Dermis microvascular lymphatic vessel endothelial cell (primary cell): ENCODE measurements at regions not wholly inside any gene's neighbourhood (a gene's known extent, or its start where the extent isn't known, plus 50 kb on each side); places are given as distances from the start of the nearest gene placed in this dataset.

Experiments used
- DNase-seq, 2 donors: peaks; one replicate each; pipeline versions ENCODE4 v3.0.0 to v3.0.0-alpha.2; 2010; ENCODE audit warnings: low read depth in 2 of 2

GRCh38 chr15:66901336-66902100 is 163.9 kb upstream of the SMAD3 start:
- peak in 1 of 2 donors; percentile 29 for DNase-seq

- no peak for DNase-seq
Measured at GRCh38 chr15:66905185-66905584, 160.2 kb upstream of the SMAD3 start.

- no peak for DNase-seq
Measured at GRCh38 chr15:66905954-66906353, 159.4 kb upstream of the SMAD3 start.

GRCh38 chr15:66906668-66907614 is 158.5 kb upstream of the SMAD3 start:
- no peak for DNase-seq

GRCh38 chr15:66907826-66908743 is 157.3 kb upstream of the SMAD3 start:
- DNase-seq: no peak

- DNase-seq: no peak
Measured at GRCh38 chr15:66908744-66909095, 156.7 kb upstream of the SMAD3 start.

GRCh38 chr15:66909381-66909890 is 156.0 kb upstream of the SMAD3 start:
- no peak for DNase-seq

- DNase-seq: no peak
Measured at GRCh38 chr15:66911131-66911700, 154.2 kb upstream of the SMAD3 start.

- no peak for DNase-seq
Measured at GRCh38 chr15:66912001-66912400, 153.4 kb upstream of the SMAD3 start.

GRCh38 chr15:66912441-66912840 is 153.0 kb upstream of the SMAD3 start:
- DNase-seq: no peak

- no peak for DNase-seq
Measured at GRCh38 chr15:66917904-66918448, 147.4 kb upstream of the SMAD3 start.

- DNase-seq: peak in 1 of 2 donors; percentile 37
Measured at GRCh38 chr15:66919421-66919820, 146.0 kb upstream of the SMAD3 start.

- DNase-seq: peak in 1 of 2 donors; percentile 35
Measured at GRCh38 chr15:66921319-66921915, 144.0 kb upstream of the SMAD3 start.

- no peak for DNase-seq
Measured at GRCh38 chr15:66922608-66923007, 142.8 kb upstream of the SMAD3 start.

- DNase-seq: peak in 1 of 2 donors; percentile 33
Measured at GRCh38 chr15:66923438-66923881, 141.9 kb upstream of the SMAD3 start.

GRCh38 chr15:66924889-66925288 is 140.5 kb upstream of the SMAD3 start:
- no peak for DNase-seq

- DNase-seq: no peak
Measured at GRCh38 chr15:66925721-66926120, 139.7 kb upstream of the SMAD3 start.

GRCh38 chr15:66927201-66928077 is 138.0 kb upstream of the SMAD3 start:
- peak; percentile 61 to 67 for DNase-seq

GRCh38 chr15:66928101-66928500 is 137.3 kb upstream of the SMAD3 start:
- DNase-seq: no peak
